ENCODE measurements at regions not wholly inside any gene's neighbourhood (a gene's known extent, or its start where the extent isn't known, plus 50 kb on each side); places are given as distances from the start of the nearest gene placed in this dataset.

DNA sequence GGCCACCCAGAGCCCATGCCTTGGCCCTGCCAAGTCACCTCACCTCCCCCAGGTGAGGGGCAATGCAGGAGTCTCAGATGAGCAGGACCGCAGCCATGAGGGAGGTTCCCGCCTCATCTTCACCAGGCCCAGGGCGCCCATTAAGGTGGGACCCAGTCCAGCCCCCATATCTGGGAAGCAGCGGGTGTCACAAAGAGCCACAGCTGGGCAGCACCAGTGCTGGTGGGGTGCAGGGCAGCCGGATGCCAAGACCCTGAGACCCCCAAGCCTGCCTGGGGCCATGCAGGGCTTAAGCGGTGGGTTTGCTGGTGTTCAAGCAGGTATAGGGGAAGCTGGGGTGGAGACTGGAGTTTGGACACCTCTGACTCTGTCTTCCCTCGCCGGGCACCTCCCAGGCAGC is 237.8 kb upstream of the GSE1 start:
- Histone ChIP-seq H3K9ac (ENCODE audit: low read depth in 1 of 2, low read length in 2 of 2) (no peak overlapping the region), H3K4me1 (ENCODE audit: control insufficient read depth in 1 of 2, insufficient read depth in 2 of 2, low read length in 2 of 2) (peaks cover 33 to 41% of the 10 kb centered on the region in 2 donors), H3K27ac (ENCODE audit: low read depth, low read length) (no peak overlapping the region)

DNA sequence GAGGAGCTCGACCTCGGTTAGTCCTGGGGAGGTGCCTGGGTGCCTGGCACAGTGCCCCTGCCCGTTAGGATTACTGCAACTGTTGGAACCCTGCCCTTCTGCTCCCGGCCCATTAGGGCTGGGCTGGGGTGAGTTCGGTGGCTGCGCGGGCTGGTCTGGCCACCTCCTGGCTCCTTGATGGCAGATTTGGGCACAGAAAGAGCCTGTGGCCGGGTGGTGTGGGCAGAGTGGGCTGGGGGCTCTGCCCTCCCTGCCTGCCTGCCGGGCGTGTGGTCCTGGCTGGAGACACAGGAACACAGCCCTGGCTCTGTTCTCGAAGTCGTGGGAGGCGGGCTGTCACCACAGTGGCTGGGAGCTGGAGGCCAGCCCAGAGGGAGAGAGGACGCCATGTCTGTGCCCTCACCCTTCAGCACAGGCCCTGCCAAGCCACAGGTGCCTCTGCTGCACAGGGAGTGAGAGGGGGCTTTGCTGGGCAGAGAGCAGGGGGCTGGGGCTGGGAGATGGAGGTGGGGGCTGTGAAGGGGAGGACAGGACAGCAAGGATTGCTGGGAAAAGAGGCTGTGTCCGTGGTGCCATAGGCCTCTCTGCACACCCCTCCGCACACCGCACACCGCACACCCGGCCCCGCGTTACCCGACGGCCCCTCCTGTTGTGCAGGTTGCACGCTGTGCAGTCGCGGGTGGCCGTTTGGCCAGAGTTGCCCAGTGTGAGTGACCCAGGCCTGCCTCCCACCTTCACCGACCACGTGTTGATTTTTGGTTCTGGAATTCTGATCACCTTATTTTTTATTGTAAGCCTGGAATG is 236.6 kb upstream of the GSE1 start:
- no peak overlapping the region for H3K9ac ChIP-seq (ENCODE audit: low read depth in 1 of 2, low read length in 2 of 2)
- no peak overlapping the region for H3K27ac ChIP-seq (ENCODE audit: low read depth, low read length)
- H3K36me3 ChIP-seq (ENCODE audit: control insufficient read depth in 1 of 2, insufficient read depth in 2 of 2, low read length in 2 of 2), result no peaks in the 10 kb centered on the region
- H3K4me3 ChIP-seq (ENCODE audit: low read depth in 1 of 2, low read length in 2 of 2), result no peak overlapping the region
- H3K9me3 ChIP-seq (ENCODE audit: control insufficient read depth in 1 of 2, low read length in 2 of 2), result no peaks in the 10 kb centered on the region
- H3K4me1 ChIP-seq (ENCODE audit: control insufficient read depth in 1 of 2, insufficient read depth in 2 of 2, low read length in 2 of 2), result peaks cover 23 to 29% of the 10 kb centered on the region in 2 donors
- no peaks in the 10 kb centered on the region for H3K27me3 ChIP-seq (ENCODE audit: control insufficient read depth in 1 of 2, insufficient read depth in 2 of 2, low read length in 2 of 2)

More for the DNA sequence above, 237.8 kb upstream of the GSE1 start:
- Histone ChIP-seq H3K4me3 (ENCODE audit: low read depth in 1 of 2, low read length in 2 of 2) (no peak overlapping the region), H3K36me3 (ENCODE audit: control insufficient read depth in 1 of 2, insufficient read depth in 2 of 2, low read length in 2 of 2) (no peaks in the 10 kb centered on the region), H3K9me3 (ENCODE audit: control insufficient read depth in 1 of 2, low read length in 2 of 2) (no peaks in the 10 kb centered on the region), H3K27me3 (ENCODE audit: control insufficient read depth in 1 of 2, insufficient read depth in 2 of 2, low read length in 2 of 2) (no peaks in the 10 kb centered on the region)

DNA sequence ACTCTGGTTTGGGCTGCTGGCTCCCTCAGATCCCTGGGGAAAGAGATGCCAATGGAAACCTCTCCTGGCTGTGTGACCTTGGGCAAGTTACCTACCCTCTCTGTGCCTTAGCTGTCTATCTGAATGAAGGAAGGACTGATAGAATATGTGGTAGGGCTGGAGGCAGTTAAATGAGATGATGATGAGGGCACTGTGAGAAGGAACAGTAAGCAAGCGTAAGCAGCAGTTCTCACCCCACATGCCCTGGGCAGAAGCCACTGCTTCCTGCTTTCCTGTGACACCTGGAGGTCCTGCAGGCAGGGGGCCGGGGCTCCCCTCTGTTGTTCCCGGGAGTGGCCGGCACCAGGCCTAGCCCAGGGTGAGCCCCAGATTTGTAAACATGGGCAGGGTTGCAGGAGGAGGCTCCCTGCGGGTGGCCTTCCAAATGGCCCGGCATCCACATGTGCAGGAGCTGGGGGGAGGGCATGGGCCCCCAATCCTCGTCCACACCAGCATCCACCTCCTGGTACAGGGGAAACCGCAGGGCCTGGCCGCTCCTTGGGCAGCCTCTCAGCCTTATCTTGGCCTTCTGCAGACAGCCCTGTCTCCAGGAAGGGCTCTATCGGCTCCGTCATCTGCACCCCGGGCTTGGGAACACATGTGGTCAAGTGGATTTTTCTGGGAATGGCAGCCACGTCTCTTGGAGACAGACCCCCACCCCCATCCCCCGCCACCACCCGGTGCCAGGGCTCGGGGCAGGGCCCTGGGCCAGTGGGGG is 235.6 kb upstream of the GSE1 start:
- Histone ChIP-seq H3K9me3 (ENCODE audit: control insufficient read depth in 1 of 2, low read length in 2 of 2) (no peaks in the 10 kb centered on the region), H3K27me3 (ENCODE audit: control insufficient read depth in 1 of 2, insufficient read depth in 2 of 2, low read length in 2 of 2) (no peaks in the 10 kb centered on the region), H3K4me3 (ENCODE audit: low read depth in 1 of 2, low read length in 2 of 2) (no peak overlapping the region), H3K27ac (ENCODE audit: low read depth, low read length) (no peak overlapping the region), H3K4me1 (ENCODE audit: control insufficient read depth in 1 of 2, insufficient read depth in 2 of 2, low read length in 2 of 2) (peaks cover 18 to 22% of the 10 kb centered on the region in 2 donors), H3K9ac (ENCODE audit: low read depth in 1 of 2, low read length in 2 of 2) (no peak overlapping the region), H3K36me3 (ENCODE audit: control insufficient read depth in 1 of 2, insufficient read depth in 2 of 2, low read length in 2 of 2) (peaks cover 0 to 1% of the 10 kb centered on the region in 2 donors)

DNA sequence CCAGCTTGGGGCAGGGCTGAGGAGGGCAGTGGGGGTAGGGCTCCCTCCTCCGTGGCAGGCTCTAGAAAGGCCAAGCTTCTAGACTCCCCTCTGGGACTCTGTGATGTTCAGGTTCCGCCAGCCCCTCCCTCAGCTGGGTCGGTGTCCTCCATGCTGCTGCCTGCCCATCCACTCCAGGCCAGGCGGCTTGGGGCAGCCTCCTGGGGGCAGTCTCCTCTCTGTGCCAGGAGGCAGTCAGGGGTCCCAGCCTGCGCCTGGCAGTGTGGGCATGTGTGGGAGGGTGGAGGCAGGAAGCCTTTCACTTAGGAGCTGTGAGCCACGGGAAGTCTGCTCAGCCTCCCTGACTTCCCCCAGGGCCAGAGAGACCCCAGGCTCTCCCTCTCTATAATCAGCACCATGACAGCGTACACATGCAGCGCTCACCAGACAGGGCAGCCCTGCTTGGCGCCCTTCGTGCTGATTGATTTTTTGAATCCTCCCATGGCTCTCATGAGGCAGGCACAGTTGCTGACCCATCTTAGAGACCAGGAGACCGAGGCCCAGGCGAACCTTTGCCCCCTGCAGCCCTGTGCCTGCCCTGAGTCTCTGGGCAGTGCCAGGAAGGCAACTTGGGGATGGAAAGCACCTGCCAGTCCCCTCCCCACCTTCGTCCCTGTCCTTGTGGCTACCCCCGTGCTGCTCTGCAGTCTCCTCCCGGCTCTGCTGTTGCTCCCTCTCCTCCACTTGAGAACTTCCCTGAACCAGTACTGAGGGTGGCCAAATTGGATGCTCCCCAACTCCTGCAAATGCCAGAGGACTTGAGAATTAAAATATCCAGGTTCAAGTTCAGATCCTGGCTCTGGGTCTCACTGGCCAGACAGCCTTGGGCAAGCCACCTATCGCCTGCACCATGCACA is 234.7 kb upstream of the GSE1 start:
- no peaks in the 10 kb centered on the region for H3K9me3 ChIP-seq (ENCODE audit: control insufficient read depth in 1 of 2, low read length in 2 of 2)
- H3K4me1 ChIP-seq (ENCODE audit: control insufficient read depth in 1 of 2, insufficient read depth in 2 of 2, low read length in 2 of 2), result peaks cover 16 to 17% of the 10 kb centered on the region in 2 donors
- no peak overlapping the region for H3K9ac ChIP-seq (ENCODE audit: low read depth in 1 of 2, low read length in 2 of 2)
- H3K36me3 ChIP-seq (ENCODE audit: control insufficient read depth in 1 of 2, insufficient read depth in 2 of 2, low read length in 2 of 2), result peaks cover 0 to 2% of the 10 kb centered on the region in 2 donors
- H3K27me3 ChIP-seq (ENCODE audit: control insufficient read depth in 1 of 2, insufficient read depth in 2 of 2, low read length in 2 of 2), result no peaks in the 10 kb centered on the region
- H3K27ac ChIP-seq (ENCODE audit: low read depth, low read length), result no peak overlapping the region
- no peak overlapping the region for H3K4me3 ChIP-seq (ENCODE audit: low read depth in 1 of 2, low read length in 2 of 2)

DNA sequence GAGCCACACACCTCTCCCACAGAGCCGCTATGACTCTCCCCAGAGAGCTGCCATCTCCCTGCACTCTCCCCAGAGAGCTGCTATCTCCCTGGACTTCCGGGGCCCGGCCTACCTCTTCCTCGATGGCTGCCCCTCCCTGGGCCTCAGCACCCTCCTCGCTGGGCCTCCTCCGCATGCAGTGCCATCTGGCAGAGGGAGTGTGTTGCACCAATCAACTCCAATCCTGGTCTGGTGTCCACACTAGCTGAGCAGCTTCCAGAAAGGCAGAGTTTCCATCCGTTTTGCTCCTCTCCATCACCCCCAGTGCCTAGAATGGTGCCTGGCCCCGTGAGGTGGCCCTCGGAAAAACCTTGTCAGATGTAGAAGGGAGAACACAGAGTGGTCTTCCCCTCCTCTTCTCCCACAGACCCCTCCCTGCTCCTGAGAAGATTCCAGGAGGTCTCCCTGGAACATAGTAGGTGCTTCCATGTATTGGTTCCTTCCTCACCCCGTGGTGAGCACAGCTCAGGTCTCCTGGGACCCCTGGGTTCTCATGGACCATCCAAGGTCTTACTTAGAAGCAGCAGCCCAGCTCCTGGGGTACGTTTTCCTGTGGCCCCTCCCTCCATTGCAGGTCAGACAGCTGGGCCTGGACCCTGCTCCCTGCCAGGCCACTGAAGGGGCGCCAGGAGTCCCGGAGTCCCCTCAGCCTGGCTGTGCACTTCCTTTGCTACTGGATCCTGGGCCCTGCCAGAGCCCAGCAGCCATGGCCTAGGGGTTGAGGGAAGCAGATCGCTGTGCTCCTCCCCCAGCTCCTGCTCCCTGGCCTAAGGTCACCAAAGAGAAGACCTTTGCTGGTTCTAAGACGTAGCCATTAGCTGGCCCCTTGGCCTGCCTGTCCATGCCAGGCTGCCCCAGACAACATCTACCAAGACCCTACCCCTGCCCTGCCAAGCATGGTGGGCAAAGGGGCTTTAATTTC is 233.8 kb upstream of the GSE1 start:
- no peak overlapping the region for H3K4me3 ChIP-seq (ENCODE audit: low read depth in 1 of 2, low read length in 2 of 2)
- H3K4me1 ChIP-seq (ENCODE audit: control insufficient read depth in 1 of 2, insufficient read depth in 2 of 2, low read length in 2 of 2), result peaks cover 14 to 16% of the 10 kb centered on the region in 2 donors
- H3K36me3 ChIP-seq (ENCODE audit: control insufficient read depth in 1 of 2, insufficient read depth in 2 of 2, low read length in 2 of 2), result peaks cover 0 to 2% of the 10 kb centered on the region in 2 donors
- no peaks in the 10 kb centered on the region for H3K27me3 ChIP-seq (ENCODE audit: control insufficient read depth in 1 of 2, insufficient read depth in 2 of 2, low read length in 2 of 2)
- H3K9me3 ChIP-seq (ENCODE audit: control insufficient read depth in 1 of 2, low read length in 2 of 2), result no peaks in the 10 kb centered on the region
- no peak overlapping the region for H3K27ac ChIP-seq (ENCODE audit: low read depth, low read length)
- no peak overlapping the region for H3K9ac ChIP-seq (ENCODE audit: low read depth in 1 of 2, low read length in 2 of 2)

DNA sequence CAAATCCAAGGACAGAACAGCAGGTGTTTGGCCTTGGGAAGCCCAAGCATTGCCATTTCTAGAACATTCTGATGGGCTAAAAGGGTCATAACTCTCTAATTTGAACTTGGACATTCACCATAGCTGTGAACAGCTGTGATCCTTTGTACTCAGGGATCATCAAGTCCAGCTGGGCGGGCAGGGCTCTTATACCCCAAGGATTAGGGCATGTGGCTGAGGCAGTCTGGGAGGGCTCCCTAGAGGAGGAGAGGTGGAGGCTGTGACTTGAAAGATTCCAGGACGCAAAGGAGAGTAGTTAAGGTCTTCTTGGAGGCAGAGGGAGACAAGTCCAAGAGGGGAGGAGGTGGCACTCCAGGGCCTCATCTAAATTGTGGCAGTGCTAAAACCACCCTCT is 233.1 kb upstream of the GSE1 start:
- H3K27ac ChIP-seq (ENCODE audit: low read depth, low read length), result no peak overlapping the region
- no peaks in the 10 kb centered on the region for H3K27me3 ChIP-seq (ENCODE audit: control insufficient read depth in 1 of 2, insufficient read depth in 2 of 2, low read length in 2 of 2)
- no peak overlapping the region for H3K4me3 ChIP-seq (ENCODE audit: low read depth in 1 of 2, low read length in 2 of 2)
- peaks cover 0 to 2% of the 10 kb centered on the region in 2 donors for H3K36me3 ChIP-seq (ENCODE audit: control insufficient read depth in 1 of 2, insufficient read depth in 2 of 2, low read length in 2 of 2)
- H3K9me3 ChIP-seq (ENCODE audit: control insufficient read depth in 1 of 2, low read length in 2 of 2), result no peaks in the 10 kb centered on the region
- H3K4me1 ChIP-seq (ENCODE audit: control insufficient read depth in 1 of 2, insufficient read depth in 2 of 2, low read length in 2 of 2), result peaks cover 18 to 19% of the 10 kb centered on the region in 2 donors
- no peak overlapping the region for H3K9ac ChIP-seq (ENCODE audit: low read depth in 1 of 2, low read length in 2 of 2)

DNA sequence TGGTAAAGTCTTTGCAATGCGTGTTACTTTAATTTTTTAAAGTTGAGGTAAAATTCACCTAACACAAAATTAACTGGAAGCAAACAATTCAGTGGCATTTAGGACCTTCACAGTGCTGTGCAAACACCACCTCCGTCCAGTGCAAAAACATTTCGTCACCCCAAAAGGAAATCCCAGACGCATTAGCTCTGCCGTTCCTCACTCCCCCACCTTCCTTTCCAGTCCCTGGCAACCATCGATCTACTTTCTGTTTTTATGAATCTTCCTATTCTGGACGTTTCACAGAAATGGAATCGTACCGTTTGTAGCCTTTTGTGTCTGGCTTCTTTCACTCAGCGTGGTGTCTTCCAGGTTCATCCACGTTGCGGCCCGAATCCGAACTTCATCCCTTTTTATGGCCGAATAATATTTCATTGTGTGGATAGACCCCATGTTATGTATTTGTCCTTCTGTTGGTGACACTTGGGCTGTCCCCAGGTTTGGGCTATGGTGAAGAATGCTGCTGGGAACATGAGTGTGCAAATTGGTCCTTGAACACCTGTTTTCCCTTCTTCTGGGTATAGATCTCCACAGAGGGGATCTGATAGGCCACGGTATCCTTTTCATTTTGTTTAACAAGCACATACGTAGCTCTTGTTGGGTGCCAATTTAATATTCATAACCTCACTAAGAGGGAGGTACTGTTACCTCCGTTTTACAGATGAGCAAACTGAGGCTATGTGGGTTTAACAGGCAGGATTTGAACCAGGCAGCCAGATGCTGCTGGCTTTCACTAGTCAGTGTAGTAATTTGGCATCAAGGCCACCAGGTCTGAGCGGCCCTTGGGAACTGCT is 232.0 kb upstream of the GSE1 start:
- H3K27ac ChIP-seq (ENCODE audit: low read depth, low read length), result no peak overlapping the region
- no peak overlapping the region for H3K9ac ChIP-seq (ENCODE audit: low read depth in 1 of 2, low read length in 2 of 2)
- H3K4me1 ChIP-seq (ENCODE audit: control insufficient read depth in 1 of 2, insufficient read depth in 2 of 2, low read length in 2 of 2), result peaks cover 15 to 16% of the 10 kb centered on the region in 2 donors
- no peak overlapping the region for H3K4me3 ChIP-seq (ENCODE audit: low read depth in 1 of 2, low read length in 2 of 2)
- H3K36me3 ChIP-seq (ENCODE audit: control insufficient read depth in 1 of 2, insufficient read depth in 2 of 2, low read length in 2 of 2), result peaks cover 0 to 2% of the 10 kb centered on the region in 2 donors
- H3K27me3 ChIP-seq (ENCODE audit: control insufficient read depth in 1 of 2, insufficient read depth in 2 of 2, low read length in 2 of 2), result no peaks in the 10 kb centered on the region
- H3K9me3 ChIP-seq (ENCODE audit: control insufficient read depth in 1 of 2, low read length in 2 of 2), result no peaks in the 10 kb centered on the region

DNA sequence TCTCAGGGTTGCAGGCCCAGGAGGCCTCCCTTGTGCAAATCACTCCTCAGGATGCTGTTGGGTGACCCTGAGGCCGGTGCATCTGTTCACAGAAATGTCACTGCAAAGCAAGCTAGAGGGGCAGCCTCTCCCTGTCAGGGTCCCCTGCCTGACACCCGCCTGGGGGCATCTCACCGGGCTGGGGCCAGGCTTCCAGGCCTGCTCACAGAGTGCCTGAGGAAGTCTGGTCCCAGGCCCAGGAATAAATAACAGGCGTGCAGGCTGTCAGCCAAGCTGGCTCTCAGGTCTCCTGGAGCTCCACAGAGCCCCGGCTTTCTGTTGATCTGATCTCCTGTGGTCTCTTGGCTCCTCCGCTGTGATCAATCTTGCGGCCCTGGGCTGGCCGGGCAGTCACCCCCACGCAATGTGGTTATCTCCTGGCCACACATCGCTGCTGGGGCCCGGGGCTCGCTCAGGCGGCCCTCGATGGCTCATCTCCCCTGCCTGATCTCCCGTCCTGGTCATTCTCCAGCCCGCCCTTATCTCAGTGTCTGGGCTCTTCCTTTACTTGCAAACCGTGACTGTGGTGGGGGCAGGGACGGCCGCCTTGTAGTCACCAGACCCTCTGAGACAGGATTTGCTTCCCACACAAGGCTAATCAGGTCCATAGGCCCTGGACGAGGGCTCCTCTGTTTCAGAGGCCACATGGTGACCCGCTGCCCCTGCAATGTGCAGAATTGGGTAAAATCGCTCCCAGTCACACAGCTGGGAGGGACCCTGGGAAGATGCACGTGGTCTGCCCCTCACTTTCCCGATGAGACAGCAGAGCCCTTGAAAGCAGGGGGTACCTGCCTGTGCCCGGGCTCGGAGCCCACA is 231.2 kb upstream of the GSE1 start:
- peaks cover 7 to 8% of the 10 kb centered on the region in 2 donors for H3K4me1 ChIP-seq (ENCODE audit: control insufficient read depth in 1 of 2, insufficient read depth in 2 of 2, low read length in 2 of 2)
- H3K27me3 ChIP-seq (ENCODE audit: control insufficient read depth in 1 of 2, insufficient read depth in 2 of 2, low read length in 2 of 2), result no peaks in the 10 kb centered on the region
- H3K36me3 ChIP-seq (ENCODE audit: control insufficient read depth in 1 of 2, insufficient read depth in 2 of 2, low read length in 2 of 2), result peaks cover 0 to 2% of the 10 kb centered on the region in 2 donors
- H3K4me3 ChIP-seq (ENCODE audit: low read depth in 1 of 2, low read length in 2 of 2), result no peak overlapping the region
- H3K9me3 ChIP-seq (ENCODE audit: control insufficient read depth in 1 of 2, low read length in 2 of 2), result no peaks in the 10 kb centered on the region
- H3K27ac ChIP-seq (ENCODE audit: low read depth, low read length), result no peak overlapping the region
- H3K9ac ChIP-seq (ENCODE audit: low read depth in 1 of 2, low read length in 2 of 2), result no peak overlapping the region

Measured in duodenal mucosa (tissue), 2 donors.